NOMO-1 (cell line): ENCODE measurements at regions not wholly inside any gene's neighbourhood (a gene's known extent, or its start where the extent isn't known, plus 50 kb on each side); places are given as distances from the start of the nearest gene placed in this dataset.
"Not testable (repeated sequence)": the region's sequence is repeated elsewhere in the genome, so short reads cannot be mapped to it uniquely, and the experiment has no call there.

Experiments
- DNase-seq, 2 experiments: peaks; one replicate each; lab custom pipeline; 2025; ENCODE audit not compliant: unreplicated experiment in 2 of 2; lab: John Stamatoyannopoulos, UW

GRCh38 chr6:139748353-139749146 is 374.1 kb upstream of the CITED2 start:
- no peak for DNase-seq

GRCh38 chr6:139747154-139747553 is 372.7 kb upstream of the CITED2 start:
- no peak for DNase-seq

- no peak for DNase-seq
These were observed 370.4 kb upstream of the CITED2 start for GRCh38 chr6:139744891-139745290.

GRCh38 chr6:139743664-139744437 is 369.4 kb upstream of the CITED2 start:
- no peak for DNase-seq

- DNase-seq = no peak
These were observed 368.2 kb upstream of the CITED2 start for GRCh38 chr6:139742671-139743070.

GRCh38 chr6:139738801-139739455 is 364.5 kb upstream of the CITED2 start:
- DNase-seq = no peak

- peak; percentile 51 to 76 for DNase-seq
These were observed 362.0 kb upstream of the CITED2 start for GRCh38 chr6:139736325-139736906.

- no peak for DNase-seq
These were observed 358.0 kb upstream of the CITED2 start for GRCh38 chr6:139732451-139732850.

- DNase-seq = no peak
These were observed 356.0 kb upstream of the CITED2 start for GRCh38 chr6:139730340-139730974.

GRCh38 chr6:139728876-139729427 is 354.5 kb upstream of the CITED2 start:
- DNase-seq = peak in 1 of 2 experiments; percentile 12

GRCh38 chr6:139726272-139726671 is 351.8 kb upstream of the CITED2 start:
- not testable (repeated sequence) for DNase-seq

GRCh38 chr6:139722530-139722929 is 348.1 kb upstream of the CITED2 start:
- DNase-seq = no peak

GRCh38 chr6:139721954-139722353 is 347.5 kb upstream of the CITED2 start:
- DNase-seq = no peak

GRCh38 chr6:139713900-139714506 is 339.6 kb upstream of the CITED2 start:
- DNase-seq = no peak

- peak in 1 of 2 experiments; percentile 54 for DNase-seq
These were observed 339.0 kb upstream of the CITED2 start for GRCh38 chr6:139713424-139713823.

- no peak for DNase-seq
These were observed 338.4 kb upstream of the CITED2 start for GRCh38 chr6:139712830-139713229.

GRCh38 chr6:139711804-139712585 is 337.5 kb upstream of the CITED2 start:
- DNase-seq = no peak

GRCh38 chr6:139710556-139710955 is 336.1 kb upstream of the CITED2 start:
- DNase-seq = no peak
